ENCODE measurements at regions not wholly inside any gene's neighbourhood (a gene's known extent, or its start where the extent isn't known, plus 50 kb on each side); places are given as distances from the start of the nearest gene placed in this dataset.

DNA sequence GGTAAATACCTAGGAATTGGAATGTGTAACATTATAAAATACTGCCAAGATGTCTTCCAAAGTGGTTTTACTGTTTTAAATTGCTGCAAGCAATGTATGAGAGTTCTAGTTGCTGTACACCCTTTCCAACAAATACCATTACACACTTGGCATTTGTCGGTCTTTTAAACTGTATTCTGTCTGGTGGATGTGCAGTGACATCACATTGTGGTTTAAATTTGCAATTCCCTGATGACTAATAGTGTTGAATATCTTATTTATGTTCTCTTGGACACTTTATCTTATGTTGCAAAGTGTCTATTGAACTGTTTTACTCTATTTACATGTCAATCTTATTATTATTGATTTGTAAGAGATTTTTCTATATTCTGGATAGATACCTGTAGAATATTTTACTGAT lies 561.2 kb upstream of the B3GALT2 start:
- Mint-ChIP-seq H3K4me1 (ENCODE audit: insufficient read depth, unreplicated experiment) (peaks cover 6% of the 10 kb centered on the region), H3K9me3 (ENCODE audit: unreplicated experiment) (no peaks in the 10 kb centered on the region), H3K27me3 (ENCODE audit: insufficient read depth, unreplicated experiment) (no peaks in the 10 kb centered on the region), H3K27ac (ENCODE audit: low read depth, unreplicated experiment) (no peak overlapping the region), H3K4me3 (ENCODE audit: unreplicated experiment) (no peak overlapping the region), H3K36me3 (ENCODE audit: insufficient read depth, unreplicated experiment) (no peaks in the 10 kb centered on the region)
- POLR2A ChIA-PET: no interaction called here
- intact Hi-C loops (cut with micrococcal nuclease): no loop called here
- CTCF ChIA-PET: interaction anchor here (0.7 kb wide), 1 partner anchor 1539 kb away, joined by 3 read pairs; no protein-coding TSS in a partner anchor
- no TSS peak for BruUV-seq (replicated peaks)
- TF ChIP-seq, protein P1, sequence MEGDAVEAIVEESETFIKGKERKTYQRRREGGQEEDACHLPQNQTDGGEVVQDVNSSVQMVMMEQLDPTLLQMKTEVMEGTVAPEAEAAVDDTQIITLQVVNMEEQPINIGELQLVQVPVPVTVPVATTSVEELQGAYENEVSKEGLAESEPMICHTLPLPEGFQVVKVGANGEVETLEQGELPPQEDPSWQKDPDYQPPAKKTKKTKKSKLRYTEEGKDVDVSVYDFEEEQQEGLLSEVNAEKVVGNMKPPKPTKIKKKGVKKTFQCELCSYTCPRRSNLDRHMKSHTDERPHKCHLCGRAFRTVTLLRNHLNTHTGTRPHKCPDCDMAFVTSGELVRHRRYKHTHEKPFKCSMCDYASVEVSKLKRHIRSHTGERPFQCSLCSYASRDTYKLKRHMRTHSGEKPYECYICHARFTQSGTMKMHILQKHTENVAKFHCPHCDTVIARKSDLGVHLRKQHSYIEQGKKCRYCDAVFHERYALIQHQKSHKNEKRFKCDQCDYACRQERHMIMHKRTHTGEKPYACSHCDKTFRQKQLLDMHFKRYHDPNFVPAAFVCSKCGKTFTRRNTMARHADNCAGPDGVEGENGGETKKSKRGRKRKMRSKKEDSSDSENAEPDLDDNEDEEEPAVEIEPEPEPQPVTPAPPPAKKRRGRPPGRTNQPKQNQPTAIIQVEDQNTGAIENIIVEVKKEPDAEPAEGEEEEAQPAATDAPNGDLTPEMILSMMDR (IDR thresholded peaks at IDR 0.05; ENCODE audit: unreplicated experiment): no peak
- peak; percentile 69 for DNase-seq (ENCODE audit: unreplicated experiment)

DNA sequence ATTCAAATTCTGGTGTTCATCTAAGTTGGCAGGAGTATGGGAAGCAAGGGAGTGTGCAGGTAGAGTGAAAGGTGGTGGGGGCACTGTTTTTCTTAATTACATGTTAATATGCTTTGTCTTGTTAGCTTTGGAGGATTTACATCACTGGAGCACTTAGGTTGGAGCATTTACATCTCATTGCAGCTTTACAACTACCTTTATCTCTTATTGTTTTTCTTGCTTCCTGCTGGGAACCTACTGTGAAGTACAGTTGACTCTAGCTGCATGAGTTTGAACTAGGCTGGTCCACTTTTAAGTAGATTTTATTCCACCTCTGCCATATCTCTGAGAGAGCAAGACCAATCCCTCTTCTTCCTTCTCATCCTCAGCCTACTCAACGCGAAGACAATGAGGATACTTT lies 554.8 kb upstream of the B3GALT2 start:
- BruUV-seq (replicated peaks): no TSS peak
- H3K9me3 Mint-ChIP-seq (ENCODE audit: unreplicated experiment): no peaks in the 10 kb centered on the region
- intact Hi-C loops (cut with micrococcal nuclease): no loop called here
- H3K27me3 Mint-ChIP-seq (ENCODE audit: insufficient read depth, unreplicated experiment): no peaks in the 10 kb centered on the region
- POLR2A ChIA-PET: interaction anchor here (2.2 kb wide), 1 partner anchor 11 kb away, joined by 7 read pairs; no protein-coding TSS in a partner anchor
- H3K4me3 Mint-ChIP-seq (ENCODE audit: unreplicated experiment): no peak overlapping the region
- no peak for DNase-seq (ENCODE audit: unreplicated experiment)
- CTCF ChIA-PET: interaction anchor here (1.3 kb wide), 1 partner anchor 28 kb away, joined by 4 read pairs; no protein-coding TSS in a partner anchor
- no peak overlapping the region for H3K27ac Mint-ChIP-seq (ENCODE audit: low read depth, unreplicated experiment)
- no peaks in the 10 kb centered on the region for H3K4me1 Mint-ChIP-seq (ENCODE audit: insufficient read depth, unreplicated experiment)
- TF ChIP-seq, protein P1 (IDR thresholded peaks at IDR 0.05; ENCODE audit: unreplicated experiment): no peak
- H3K36me3 Mint-ChIP-seq (ENCODE audit: insufficient read depth, unreplicated experiment): no peaks in the 10 kb centered on the region

GRCh38 chr1:193740762-193741161 lies 554.3 kb upstream of the B3GALT2 start:
- ChIA-PET CTCF (interaction anchor here (1.3 kb wide), 1 partner anchor 29 kb away, joined by 4 read pairs; no protein-coding TSS in a partner anchor), POLR2A (interaction anchor here (2.2 kb wide), 1 partner anchor 10 kb away, joined by 7 read pairs; no protein-coding TSS in a partner anchor)
- TF ChIP-seq, protein P1 (IDR thresholded peaks at IDR 0.05; ENCODE audit: unreplicated experiment): no peak
- Mint-ChIP-seq H3K4me3 (ENCODE audit: unreplicated experiment) (no peak overlapping the region), H3K4me1 (ENCODE audit: insufficient read depth, unreplicated experiment) (no peaks in the 10 kb centered on the region), H3K27me3 (ENCODE audit: insufficient read depth, unreplicated experiment) (no peaks in the 10 kb centered on the region), H3K36me3 (ENCODE audit: insufficient read depth, unreplicated experiment) (no peaks in the 10 kb centered on the region), H3K9me3 (ENCODE audit: unreplicated experiment) (no peaks in the 10 kb centered on the region), H3K27ac (ENCODE audit: low read depth, unreplicated experiment) (no peak overlapping the region)
- BruUV-seq (replicated peaks): no TSS peak
- DNase-seq (ENCODE audit: unreplicated experiment): no peak
- intact Hi-C loops (cut with micrococcal nuclease): no loop called here

- no peaks in the 10 kb centered on the region for H3K36me3 Mint-ChIP-seq (ENCODE audit: insufficient read depth, unreplicated experiment)
- H3K4me3 Mint-ChIP-seq (ENCODE audit: unreplicated experiment): no peak overlapping the region
- H3K9me3 Mint-ChIP-seq (ENCODE audit: unreplicated experiment): no peaks in the 10 kb centered on the region
- TF ChIP-seq, protein P1 (IDR thresholded peaks at IDR 0.05; ENCODE audit: unreplicated experiment): no peak
- no peak overlapping the region for H3K27ac Mint-ChIP-seq (ENCODE audit: low read depth, unreplicated experiment)
- CTCF ChIA-PET: interaction anchor here (0.8 kb wide), 1 partner anchor 148 kb away, joined by 3 read pairs; no protein-coding TSS in a partner anchor
- no peaks in the 10 kb centered on the region for H3K4me1 Mint-ChIP-seq (ENCODE audit: insufficient read depth, unreplicated experiment)
- H3K27me3 Mint-ChIP-seq (ENCODE audit: insufficient read depth, unreplicated experiment): no peaks in the 10 kb centered on the region
- DNase-seq (ENCODE audit: unreplicated experiment): no peak
- BruUV-seq (replicated peaks): no TSS peak
- POLR2A ChIA-PET: interaction anchor here (1.0 kb wide), 1 partner anchor 29 kb away, joined by 3 read pairs; no protein-coding TSS in a partner anchor
- intact Hi-C loops (cut with micrococcal nuclease): no loop called here
Observed at GRCh38 chr1:193736507-193736906, 550.1 kb upstream of the B3GALT2 start.
